Inflammatory macrophage treated with lipopolysaccharide for 4 hours (primary cell): ENCODE measurements at regions not wholly inside any gene's neighbourhood (a gene's known extent, or its start where the extent isn't known, plus 50 kb on each side); places are given as distances from the start of the nearest gene placed in this dataset.
A peak's percentile ranks its signal among the peaks of the same experiment; 100 is the strongest.

Experiments used
- DNase-seq: peaks from one replicate; pipeline ENCODE4 v3.0.0-alpha.2; 2020

DNA sequence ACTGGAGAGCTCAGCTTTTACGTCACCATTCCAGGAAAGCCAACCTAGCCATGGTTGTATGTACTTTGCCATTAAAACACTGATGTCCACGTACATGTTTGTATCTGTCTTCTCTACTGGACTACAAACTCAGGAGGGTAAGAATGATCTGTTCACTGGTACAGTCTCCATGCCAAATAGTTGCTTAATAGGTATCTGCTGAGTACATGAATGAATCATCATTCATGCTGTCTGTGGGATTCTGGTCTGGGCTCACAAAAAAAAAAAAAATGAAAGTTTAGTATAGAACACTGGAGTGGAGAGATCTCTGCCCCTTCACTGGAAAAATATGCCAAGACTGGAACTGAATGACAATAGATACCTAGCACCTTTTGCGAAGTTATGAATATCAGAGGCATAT, 102.6 kb upstream of the ITGA4 start:
- DNase-seq: peak; percentile 63

DNA sequence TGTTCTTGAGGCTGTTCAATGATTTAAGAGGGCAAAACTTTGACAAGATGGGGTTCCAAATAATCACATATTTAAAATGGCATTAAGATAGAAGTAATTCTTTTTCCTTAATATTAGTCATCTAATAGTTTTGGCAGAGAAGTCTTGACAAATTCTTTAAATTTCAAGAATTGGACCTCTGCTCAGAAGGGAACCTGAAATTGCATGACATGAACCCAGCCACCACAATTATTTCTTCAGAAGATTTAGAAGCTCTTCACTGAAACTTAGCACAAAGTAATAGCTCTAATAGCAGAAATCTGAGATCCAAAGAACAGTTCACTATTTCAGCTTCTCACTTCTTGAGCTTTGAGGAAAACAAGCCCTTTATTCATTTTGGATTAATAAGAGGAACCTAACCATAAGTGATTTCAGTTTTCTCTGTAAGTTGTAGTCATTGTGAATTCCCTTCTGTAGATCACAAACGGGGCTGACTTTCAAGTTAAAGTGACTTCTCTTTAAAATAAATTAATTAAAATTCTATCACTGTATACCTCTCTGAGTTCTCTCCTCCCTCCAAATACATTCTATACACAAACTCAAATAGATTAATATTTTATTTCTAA, 100.6 kb upstream of the ITGA4 start:
- peak; percentile 39 for DNase-seq

DNA sequence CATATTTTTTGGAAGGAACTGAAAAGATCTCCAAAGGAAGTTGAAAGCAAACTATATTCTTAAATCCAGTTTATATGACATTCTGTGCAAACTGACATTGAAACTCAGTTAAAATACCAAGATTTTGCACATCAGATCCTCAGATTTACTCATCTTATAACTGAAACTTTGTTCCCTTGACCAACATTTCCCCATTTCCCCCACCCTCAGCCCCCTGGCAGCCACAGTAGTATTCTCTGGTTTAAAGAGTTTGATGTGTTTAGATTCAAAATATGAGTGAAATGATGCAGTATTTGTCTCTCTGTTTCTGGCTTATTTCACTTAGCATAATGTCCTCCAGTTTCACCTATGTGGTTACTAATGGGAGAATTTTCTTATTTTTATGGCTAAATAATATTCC, 99.2 kb upstream of the ITGA4 start:
- no peak for DNase-seq

DNA sequence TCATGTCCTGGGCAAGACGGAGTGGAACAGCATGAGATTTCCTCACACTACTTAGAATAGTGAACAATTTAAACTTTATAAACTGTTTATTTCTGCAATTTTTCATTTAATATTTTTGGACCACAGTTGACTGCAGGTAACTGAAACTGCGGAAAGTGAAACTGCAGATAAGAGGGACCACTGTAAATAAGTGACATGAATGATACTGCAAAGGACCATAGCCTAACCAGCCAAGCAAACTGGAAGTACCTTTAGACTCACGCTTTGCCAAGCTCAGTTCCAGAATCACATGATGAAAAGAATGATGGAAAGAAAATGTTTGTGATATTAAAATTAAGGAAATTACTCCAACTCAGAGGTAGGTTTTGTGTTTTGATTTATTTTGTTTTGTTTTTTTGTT, 94.6 kb upstream of the ITGA4 start:
- DNase-seq: no peak

DNA sequence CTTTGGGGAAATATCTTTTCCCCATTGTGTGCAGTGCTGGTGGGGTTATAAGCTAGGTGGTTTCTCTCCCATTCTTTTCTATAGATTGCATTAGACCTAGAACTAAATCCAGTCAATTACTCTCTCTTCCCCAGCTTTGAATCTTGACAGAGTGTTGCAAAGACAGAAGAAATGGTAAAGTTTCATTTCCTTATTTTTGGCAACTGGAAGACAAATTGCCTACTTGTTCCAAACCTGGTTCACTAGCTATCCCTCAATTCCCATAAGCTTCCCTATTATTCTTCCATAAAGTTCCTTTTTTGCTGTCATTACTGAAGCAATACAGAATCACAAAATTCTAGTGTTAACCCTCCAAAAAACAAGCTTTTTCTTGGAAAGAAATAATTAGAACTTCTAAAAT, 94.0 kb upstream of the ITGA4 start:
- DNase-seq: peak; percentile 62

DNA sequence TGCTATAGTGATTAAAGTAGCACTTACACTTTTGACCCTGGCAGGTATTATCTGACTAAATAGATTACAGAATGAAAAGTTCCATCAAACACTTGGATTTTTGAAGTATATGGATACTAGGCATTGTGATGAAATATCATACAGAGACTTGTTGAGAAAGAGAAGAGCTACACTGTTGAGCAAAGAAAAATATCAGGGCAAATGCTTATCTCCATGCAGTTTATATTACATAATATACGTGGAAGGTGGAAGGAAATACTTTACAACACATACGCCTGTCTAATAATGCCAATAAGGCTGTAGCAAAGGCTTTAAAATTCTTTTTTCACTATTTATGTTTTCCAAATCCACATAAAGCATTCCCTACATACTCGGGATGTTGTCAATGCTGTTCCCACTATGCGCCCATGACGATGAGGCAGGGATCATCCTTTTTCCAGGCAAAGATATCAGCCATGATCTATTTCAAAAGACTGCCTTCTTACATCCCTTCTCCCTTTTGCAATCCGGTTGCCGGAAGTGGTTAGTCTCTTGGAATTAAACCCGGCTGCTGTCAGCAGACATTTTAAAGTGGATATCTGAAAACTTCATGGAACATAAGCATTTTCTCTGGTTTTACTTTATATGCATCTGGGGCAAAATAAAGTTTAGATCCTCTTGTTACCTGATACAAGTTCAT, 92.6 kb upstream of the ITGA4 start:
- DNase-seq: peak; percentile 36

DNA sequence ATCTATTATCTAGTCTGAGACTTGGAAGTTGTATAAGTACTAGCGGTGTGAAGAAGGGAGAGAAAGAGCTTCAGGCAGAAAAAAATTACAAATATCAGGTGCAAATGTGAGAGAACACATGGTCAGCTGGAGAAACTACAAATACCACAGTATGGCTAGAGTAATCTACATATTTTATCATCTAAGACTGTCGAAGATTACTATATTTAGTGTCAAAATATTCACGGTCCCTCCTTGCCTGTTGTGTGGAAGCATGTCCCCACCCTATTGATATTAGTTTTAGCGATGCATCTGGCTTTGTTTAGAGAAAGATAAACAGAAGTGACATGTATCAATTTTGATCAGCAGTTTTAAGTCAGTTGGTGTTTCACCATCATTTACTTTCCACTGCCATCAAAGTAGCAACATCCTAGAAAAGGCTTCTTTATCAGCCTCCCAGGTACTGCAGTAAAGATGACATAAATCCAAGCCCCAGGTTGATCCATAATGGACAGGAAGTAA, 90.5 kb upstream of the ITGA4 start:
- DNase-seq: no peak

DNA sequence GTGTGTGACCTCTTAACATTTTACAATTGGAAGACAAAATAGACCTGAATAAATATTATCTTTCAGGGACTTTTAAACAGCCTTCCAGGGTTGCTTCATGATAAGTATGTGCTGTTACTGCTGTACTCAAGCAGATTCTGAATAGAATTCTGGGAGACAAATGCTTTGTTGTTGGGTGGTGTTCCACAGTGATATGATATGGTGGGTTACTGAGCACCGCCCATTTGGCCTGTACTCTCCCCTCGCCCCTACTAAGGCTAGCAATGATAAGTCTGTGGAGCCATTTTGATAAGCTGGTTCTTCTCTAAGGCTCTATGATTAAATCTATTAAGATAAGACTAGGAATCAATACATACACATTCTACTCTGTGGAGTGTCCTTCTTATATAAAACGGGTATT, 89.8 kb upstream of the ITGA4 start:
- DNase-seq: no peak

DNA sequence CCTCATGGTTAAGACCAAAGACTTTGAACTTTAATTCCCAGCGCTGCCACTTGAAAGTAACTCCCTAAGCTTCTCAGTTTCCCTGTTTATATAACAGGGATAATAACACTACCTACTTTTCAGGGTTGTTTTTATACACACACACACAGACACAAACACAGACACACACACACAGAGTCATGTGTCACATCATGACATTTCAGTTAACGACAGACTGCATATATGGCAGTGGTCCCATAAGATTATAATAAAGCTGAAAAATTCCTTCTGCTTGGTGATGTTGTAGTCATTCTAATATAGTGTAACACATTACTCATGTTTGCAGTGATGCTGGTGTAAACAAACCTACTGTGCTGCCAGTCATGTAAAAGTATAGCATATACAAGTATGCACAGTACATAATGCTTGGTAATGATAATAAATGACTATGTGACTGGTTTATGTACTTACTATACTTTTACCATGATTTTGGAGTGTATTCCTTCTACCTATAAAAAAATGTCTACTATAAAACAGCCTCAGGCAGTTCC, 89.2 kb upstream of the ITGA4 start:
- no peak for DNase-seq

DNA sequence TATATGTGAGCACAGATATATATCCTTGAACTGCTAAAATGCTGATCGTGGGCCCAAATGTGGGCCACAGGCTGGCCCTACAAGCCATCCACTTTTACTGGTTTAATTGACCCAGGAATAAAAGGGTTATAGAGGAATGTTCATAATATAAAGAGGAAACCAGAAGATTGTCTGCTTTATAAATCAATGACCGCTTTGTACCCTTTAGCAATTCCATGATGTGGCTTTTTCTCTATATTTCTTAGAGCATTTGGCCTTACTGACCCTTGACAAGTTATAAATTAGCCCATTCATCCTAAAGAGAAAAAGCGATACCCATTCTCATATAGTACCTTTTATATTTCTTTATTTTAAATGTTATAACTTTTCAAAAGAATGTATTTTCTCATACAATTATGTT, 87.1 kb upstream of the ITGA4 start:
- DNase-seq: no peak

DNA sequence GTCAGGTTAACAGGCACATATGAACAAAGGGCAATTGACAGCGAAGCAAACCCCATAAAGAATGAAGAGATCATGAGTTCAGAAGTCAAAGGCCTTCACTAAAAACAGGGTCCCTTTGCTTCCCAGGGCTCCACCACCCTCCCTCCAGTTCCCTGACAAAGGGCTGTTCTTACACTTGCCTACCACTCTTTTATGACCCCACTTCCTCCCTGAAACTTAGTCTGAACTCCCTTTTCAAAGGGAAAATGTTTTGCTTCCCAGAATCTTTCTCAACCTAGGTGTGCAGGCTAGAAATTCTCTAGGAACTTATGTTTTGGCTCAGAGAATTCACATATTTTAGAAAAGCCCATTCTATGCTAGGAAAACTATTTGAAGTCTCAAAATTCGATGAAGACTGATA, 86.0 kb upstream of the ITGA4 start:
- DNase-seq: no peak

DNA sequence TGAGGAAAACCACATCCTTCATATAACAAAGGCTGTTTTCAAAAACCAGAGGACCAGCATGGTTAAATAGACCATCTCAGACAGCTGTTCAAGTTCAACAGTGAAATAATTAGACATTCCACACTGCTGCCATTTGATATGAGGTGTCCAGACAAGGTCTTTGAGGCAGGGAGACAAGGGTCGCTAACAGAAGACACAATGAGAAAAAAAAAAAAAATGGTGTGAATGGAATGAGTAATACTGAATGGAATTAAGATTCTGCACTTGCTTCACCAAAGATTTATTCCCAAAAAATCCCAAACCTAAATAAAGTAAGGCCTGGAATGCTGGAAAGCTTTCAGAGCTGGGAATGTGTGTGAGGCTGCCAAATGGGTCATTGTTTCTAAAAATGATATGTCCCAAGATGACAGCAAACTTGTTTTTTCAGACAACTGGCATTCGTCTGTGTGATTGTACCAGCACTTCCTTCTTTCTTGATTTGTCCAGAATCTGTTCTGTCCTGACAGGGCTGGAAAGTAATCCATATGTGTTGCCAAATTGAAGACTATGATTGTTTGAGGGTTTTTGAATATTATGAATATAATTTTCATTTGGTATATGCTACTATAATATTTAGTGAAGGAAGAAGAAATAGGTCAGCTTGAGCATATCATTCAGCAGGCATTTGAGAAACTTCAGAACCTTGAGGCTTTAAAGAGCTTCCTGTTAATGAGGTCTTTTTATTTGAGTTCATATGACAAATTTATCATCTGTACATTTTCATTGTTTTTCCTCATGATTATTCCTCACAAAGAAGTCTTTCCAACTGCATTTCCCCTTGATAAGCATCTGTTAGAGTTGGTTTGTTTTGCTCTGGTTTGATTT, 85.2 kb upstream of the ITGA4 start:
- DNase-seq: no peak

DNA sequence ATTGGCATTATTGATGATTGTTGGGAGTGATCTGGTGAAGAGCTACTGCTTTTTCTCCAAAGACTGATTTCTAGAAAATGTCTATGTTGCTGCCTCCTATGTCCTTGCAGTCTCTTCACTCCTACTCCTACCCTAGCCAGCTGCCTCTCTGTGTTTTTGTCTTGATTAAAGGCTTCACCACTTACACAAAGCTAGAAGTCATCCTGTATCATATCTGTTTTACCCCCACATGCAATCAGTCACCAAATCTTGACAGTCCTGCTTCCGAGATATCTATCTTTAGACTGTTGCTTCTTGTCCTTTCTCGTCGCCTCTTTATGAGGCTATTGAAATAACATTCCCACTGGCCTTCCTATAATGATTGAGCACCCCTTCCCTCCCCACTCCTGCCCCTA, 84.5 kb upstream of the ITGA4 start:
- no peak for DNase-seq

DNA sequence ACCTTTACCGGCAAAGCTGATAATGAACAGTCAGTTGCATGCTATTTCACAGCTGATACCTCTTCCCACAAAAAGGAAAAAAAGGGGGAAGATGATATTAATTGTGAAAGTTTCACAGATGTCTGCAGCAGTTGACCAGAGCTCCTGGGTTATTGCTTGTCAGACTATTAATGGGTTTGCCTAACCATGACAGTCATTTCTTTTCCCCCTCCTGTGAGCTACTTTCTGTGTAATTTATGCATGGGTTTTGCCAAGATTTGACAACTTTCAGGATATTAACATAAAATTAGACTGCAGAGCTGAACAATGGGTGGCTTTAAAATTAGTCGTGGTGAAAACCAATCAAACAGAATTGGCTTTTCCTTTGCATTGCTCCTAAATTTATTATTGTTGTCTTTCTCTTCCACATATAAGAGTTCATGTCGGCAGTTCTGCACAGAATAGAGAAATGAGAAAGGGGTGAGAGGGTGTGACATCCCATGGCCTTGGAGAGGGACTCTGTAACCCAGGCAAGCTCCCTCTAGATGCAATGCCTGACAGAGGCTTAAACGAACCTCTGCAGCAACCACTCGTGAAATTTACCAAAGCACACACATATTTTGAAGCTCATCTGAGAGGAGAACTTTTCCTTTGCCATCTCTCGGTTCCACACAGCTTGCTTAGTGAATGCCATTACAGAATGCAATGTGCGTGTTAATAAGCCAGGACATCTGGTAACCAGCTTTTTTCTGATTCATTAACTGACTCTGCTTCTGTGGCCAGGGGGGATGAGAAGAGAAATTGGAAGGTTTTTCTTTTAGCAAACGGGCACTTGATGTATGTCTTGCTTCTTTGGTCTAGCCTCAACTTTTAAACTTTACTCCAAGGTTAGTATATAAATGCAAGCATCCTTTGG, 82.2 kb upstream of the ITGA4 start:
- no peak for DNase-seq

DNA sequence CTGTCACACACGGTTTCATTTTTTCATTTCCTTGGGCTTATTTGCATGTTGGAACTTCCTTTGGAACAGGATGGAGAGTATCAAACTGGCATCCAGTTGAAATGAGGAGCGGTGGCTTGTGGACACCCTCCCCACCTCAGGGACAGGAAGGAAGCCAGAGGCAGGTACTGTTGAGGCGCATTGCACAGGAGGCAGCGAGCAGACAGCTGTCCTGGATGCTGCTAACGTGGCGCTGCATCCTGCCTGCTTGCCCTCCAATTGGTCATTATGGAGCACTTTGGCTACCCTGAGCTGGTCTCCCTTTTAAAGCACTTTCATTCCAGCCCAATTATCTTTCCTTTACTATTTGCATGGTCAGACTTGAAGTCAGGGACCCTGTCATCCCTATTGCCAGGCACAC, 80.7 kb upstream of the ITGA4 start:
- DNase-seq: no peak

DNA sequence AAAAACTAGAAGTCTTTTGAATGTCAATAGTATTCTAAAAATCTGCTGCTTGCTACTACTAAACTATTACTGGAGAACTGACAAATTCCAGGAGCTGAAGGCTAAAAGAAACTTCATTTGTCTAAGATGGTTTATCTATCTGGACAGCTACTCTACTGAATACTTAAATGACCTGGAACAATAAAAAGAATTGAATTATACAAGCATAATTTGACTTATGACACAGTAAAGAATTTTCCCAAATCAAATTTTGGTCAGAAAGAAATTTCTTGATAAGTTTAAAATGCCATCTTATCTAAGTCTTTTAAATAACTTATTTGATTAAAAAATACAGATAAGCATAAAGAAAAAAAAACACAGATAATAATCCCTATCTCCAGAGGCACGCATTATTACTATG, 80.2 kb upstream of the ITGA4 start:
- no peak for DNase-seq

DNA sequence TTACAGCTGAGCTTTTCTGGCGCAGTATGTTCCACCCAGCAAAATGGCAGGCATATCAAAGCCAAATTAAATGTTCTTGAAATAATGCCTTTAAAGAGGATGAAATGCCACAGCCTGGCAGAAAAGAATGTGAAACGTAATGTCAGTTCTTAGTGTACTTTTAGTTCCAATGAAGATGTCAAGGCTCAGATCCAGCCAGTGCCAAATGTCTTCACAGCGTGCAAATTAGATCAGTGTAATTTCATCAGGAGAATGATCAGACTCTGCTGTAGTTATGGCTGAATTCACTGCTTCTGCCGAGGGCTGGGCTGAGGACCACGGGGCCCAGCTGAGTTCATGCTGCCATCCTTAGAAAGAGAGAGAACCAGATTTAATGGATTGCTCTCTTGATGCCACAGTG, 78.7 kb upstream of the ITGA4 start:
- no peak for DNase-seq

DNA sequence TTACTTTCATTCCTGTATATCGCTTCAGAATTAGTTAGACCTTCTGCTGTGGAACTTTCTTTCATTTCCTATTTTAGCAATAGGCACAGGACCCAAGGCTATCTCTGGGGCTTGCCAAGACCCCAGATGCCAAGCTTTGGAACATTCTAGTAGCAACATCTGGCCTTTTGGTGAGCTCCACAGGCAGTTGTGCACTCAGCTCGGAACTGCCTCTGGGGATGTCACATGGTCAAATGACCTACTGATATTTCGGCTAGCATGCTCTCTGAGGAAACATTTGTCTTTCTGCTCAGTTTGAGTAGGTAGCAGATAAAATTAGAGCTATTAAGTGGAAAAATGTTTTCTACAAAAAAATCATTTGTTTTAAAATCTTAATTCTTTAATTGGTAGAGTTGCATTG, 76.6 kb upstream of the ITGA4 start:
- no peak for DNase-seq

DNA sequence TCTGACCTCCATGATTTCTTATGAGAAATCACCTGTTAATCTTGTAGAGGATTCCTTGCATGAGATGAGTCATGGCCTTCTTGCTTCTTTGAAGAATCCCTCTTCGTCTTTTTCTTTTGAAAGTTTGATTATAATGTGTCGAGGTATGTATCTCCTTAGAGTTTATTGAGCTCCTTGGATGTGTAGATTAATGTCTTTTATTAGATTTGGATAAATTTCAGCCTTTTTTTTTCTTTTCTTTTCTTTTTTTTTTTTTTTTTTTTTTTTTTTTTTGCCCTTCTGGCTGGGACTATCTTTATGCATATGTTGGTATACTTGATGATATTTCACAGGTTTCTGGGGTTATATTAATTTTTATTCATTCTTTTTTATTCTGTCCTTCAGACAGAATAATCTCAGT, 72.3 kb upstream of the ITGA4 start:
- DNase-seq: no peak

DNA sequence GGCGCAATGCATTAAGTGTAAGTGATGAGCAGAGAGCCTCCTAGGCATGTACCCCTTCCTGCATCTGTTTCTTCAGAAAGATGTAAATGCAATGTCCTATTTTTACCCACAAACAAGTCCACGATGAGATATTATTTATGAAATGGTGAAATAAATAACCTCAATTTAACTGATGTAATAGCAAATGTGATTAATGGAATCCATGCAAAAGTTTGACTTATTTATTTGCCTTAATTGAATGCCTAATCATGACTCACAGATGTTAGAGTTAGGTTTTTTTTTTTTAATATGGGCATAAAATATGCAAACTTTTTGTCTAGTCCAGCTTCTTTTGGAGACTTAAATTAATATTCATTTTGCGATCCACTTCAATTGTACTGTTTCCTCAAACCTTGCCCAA, 67.7 kb upstream of the ITGA4 start:
- DNase-seq: no peak

DNA sequence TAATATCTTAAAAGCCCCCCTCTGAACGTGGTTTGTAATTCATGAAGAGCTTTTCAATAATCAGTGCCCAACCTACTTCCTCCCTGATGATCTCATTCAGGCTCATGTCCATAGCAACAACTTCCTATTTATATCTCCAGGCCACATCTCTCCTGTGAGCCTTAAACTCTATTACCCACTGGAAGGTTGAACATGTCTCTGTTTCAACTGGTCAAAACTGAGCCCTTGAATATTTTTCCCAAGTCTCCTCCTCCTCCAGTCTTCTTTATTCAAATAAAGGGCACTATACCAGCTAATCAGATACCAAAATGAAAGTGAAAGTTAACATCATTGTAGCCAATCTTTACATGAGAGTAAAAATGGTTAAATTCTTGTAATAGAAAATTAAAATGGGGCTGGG, 63.7 kb upstream of the ITGA4 start:
- peak; percentile 72 for DNase-seq

DNA sequence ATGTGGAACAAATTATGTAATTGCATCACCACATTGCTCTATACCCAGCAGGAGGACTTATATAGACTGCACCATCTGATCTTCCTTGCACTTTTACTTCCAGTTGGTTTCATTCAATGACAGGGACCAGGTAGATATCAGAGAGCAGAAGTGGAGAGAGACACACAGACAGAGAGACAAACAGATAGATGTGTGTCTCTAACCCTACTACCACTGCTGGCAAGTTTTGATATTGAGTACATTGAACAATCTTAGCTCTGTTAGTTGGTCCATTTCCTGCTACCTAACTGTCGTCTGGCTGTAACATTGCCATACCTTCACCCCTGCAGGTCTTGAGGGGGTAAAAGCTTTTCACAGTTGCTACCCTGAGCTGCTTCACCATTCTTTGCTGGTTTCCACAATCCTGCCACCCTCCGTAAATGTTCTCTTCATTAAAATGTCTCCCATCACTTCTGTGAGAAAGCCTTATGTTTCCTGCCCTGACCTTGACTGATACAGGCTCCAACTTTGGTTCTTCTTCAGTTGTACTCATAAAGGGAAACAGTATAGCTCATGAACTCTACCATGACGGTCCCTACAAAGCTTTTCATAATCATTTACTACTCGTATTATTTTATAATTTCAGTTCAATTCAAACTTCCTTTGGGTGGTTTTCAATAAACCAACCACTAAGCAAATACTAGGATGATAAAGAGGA, 62.3 kb upstream of the ITGA4 start:
- DNase-seq: peak; percentile 35
